Esophagus squamous epithelium (tissue), 4 donors: ENCODE measurements at regions not wholly inside any gene's neighbourhood (a gene's known extent, or its start where the extent isn't known, plus 50 kb on each side); places are given as distances from the start of the nearest gene placed in this dataset.

Source experiments
- POLR2A ChIP-seq, 4 donors: fragments of 450-650 bp; IDR thresholded peaks; one replicate each; pipeline ENCODE4 v1.6.1; 2017; ENCODE audit warnings: antibody characterized with exemption in 4 of 4, mild to moderate bottlenecking in 4 of 4, moderate library complexity in 3 of 4
- TF ChIP-seq, protein P1 (sequence below), 6 experiments: fragments of 450-650 bp in 4 of 6; fragments of 200-600 bp in 2 of 6; sonication (generic) in 2 of 6; IDR thresholded peaks; one replicate each; pipeline ENCODE4 v1.5.1; 2016 to 2019; ENCODE audit warnings: antibody characterized with exemption in 6 of 6, mild to moderate bottlenecking in 4 of 6, moderate library complexity in 4 of 6

DNA sequence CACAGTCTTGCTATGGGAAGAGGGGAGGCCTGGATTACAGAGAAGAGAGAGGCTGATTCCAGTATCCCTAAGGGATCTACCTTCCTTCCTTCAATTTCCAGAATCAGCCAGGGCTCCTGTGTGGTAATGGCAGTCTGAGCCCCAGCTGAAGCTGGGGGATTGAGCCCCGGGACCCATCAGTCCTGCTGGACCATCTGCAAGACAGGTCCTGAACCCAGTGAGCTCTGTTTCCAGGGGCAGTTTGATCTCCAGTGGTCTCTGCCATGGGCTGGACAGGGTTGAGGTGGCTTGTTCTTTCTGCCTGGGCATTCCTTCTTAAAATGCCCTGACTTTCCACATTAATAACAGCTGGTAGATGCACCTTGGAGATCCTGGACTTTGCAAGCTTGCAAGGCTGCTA is 685.2 kb downstream of the TBL1XR1 start:
- TF ChIP-seq, protein P1, sequence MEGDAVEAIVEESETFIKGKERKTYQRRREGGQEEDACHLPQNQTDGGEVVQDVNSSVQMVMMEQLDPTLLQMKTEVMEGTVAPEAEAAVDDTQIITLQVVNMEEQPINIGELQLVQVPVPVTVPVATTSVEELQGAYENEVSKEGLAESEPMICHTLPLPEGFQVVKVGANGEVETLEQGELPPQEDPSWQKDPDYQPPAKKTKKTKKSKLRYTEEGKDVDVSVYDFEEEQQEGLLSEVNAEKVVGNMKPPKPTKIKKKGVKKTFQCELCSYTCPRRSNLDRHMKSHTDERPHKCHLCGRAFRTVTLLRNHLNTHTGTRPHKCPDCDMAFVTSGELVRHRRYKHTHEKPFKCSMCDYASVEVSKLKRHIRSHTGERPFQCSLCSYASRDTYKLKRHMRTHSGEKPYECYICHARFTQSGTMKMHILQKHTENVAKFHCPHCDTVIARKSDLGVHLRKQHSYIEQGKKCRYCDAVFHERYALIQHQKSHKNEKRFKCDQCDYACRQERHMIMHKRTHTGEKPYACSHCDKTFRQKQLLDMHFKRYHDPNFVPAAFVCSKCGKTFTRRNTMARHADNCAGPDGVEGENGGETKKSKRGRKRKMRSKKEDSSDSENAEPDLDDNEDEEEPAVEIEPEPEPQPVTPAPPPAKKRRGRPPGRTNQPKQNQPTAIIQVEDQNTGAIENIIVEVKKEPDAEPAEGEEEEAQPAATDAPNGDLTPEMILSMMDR (IDR thresholded peaks at IDR 0.05): no peak
- no peak for TF ChIP-seq POLR2A (IDR thresholded peaks at IDR 0.05)
